WI38 (cell line): ENCODE measurements at regions not wholly inside any gene's neighbourhood (a gene's known extent, or its start where the extent isn't known, plus 50 kb on each side); places are given as distances from the start of the nearest gene placed in this dataset.

Experiments used
- H3K4me3 ChIP-seq: 2 replicates; pipeline ENCODE4 v1.5.1; 2011; ENCODE audit warnings: low read depth, mild to moderate bottlenecking, control low read depth, low read length
- TF ChIP-seq, protein P1 (sequence below): IDR thresholded peaks from 2 replicates; pipeline ENCODE4 v1.5.1; 2012; ENCODE audit warnings: low read depth, mild to moderate bottlenecking, control low read depth, low read length

DNA sequence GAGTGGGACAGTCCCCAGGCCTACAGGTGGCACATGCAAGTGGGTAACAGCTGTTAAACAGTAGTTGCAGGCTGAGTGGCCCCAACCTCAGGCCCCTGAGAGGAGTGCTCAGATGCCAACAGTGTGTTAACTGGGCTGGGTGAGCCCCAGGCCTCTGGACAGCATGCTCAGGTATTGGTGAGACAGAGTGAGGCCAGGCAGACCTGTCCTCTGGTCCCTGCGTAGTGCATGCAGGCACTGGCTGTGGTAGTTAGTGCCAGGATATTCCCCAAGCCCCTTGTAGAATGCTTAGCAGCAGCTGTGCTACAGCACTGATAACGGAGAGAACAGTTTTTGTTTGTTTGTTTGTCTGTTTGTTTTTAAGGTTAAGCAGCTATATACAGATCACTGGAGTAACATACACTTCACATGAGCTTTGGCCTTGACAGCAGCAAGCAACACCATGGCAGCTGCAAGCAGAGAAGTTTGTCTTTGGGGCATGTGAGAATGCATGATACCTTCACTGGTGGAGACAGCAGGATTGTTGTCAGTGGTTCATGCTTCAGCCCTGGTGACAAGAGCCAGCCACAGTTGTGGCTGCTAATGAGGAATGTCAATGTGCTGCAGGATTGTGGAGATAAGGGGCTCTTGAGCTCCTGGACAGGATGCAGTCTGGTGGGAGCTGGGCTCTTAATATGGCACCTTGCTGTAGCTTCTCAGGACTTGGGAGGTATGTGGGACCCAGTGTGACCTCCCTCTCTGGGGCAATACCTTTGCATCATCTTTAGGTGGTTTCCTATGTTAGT lies 614.4 kb downstream of the CDH11 start:
- TF ChIP-seq, protein P1, sequence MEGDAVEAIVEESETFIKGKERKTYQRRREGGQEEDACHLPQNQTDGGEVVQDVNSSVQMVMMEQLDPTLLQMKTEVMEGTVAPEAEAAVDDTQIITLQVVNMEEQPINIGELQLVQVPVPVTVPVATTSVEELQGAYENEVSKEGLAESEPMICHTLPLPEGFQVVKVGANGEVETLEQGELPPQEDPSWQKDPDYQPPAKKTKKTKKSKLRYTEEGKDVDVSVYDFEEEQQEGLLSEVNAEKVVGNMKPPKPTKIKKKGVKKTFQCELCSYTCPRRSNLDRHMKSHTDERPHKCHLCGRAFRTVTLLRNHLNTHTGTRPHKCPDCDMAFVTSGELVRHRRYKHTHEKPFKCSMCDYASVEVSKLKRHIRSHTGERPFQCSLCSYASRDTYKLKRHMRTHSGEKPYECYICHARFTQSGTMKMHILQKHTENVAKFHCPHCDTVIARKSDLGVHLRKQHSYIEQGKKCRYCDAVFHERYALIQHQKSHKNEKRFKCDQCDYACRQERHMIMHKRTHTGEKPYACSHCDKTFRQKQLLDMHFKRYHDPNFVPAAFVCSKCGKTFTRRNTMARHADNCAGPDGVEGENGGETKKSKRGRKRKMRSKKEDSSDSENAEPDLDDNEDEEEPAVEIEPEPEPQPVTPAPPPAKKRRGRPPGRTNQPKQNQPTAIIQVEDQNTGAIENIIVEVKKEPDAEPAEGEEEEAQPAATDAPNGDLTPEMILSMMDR, result no peak

GRCh38 chr16:64499211-64499610 lies 622.7 kb downstream of the CDH11 start:
- TF ChIP-seq, protein P1, result no peak
- no peak overlapping the region for H3K4me3 ChIP-seq

More for the DNA sequence above, 614.4 kb downstream of the CDH11 start:
- H3K4me3 ChIP-seq, result no peak overlapping the region

DNA sequence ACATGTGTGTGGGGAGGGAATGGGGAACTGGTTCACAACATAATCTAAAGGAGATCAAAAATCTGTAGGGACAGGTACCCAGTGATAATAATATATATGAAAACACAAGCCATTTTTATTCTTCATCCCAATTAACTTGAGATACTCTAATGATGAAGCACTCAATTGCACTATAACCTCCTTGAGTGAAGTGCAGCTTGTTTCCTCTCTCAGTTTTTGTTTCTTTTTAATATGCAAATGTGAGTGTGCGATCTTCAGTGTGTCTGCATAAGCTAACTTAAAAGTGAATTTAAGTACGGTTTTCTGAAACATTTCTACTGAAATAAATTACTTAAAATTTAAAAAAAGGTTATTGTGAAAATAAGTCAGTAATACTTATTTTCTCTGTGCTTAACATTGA lies 623.5 kb downstream of the CDH11 start:
- no peak overlapping the region for H3K4me3 ChIP-seq
- TF ChIP-seq, protein P1, result no peak

GRCh38 chr16:64493709-64494108 lies 628.2 kb downstream of the CDH11 start:
- H3K4me3 ChIP-seq, result no peak overlapping the region
- TF ChIP-seq, protein P1, result no peak

GRCh38 chr16:64489449-64489848 lies 632.4 kb downstream of the CDH11 start:
- no peak overlapping the region for H3K4me3 ChIP-seq
- TF ChIP-seq, protein P1, result no peak

DNA sequence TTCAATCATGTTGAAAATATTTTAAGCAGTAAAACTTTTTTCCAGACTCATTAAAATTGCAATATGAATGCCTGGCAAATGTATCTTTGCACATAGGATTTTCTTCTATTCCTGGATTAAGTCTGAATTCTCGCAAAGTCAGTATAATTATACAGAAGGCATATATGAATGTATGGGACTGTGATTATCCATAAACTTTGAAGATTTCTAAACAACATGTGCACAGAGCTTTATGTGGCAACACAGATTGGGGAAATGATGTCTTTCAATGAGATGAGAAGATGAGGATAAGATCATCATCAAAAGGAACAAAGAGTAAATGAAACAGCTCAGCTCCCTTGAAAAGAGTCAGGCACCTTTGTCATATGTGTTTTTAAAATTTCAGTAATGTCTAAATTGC lies 635.3 kb downstream of the CDH11 start:
- TF ChIP-seq, protein P1, result no peak

DNA sequence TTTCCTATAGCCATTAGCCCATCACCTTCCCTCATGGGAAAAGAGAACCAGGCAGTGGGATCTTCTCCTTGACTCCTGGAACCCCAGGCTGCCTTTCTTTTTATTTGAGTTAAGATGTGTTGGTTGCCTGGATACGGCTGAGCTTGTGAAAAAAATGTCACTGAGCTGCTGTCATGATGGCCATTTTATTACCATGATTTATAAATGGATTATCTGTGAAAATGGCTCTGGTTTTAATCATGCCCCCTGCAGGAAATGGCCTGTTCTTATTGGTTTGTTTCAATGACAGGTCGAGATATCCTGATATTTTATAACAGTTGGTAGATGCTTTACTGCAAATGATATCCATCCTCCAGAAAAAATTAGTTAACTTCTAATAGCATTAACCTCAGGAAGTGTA lies 640.4 kb downstream of the CDH11 start:
- H3K4me3 ChIP-seq, result no peak overlapping the region
- TF ChIP-seq, protein P1, result no peak

More for the DNA sequence above, 635.3 kb downstream of the CDH11 start:
- H3K4me3 ChIP-seq, result no peak overlapping the region
